Activated CD4-positive, alpha-beta T cell treated with anti-CD3 and anti-CD28 coated beads for 36 hours (primary cell): ENCODE measurements at regions not wholly inside any gene's neighbourhood (a gene's known extent, or its start where the extent isn't known, plus 50 kb on each side); places are given as distances from the start of the nearest gene placed in this dataset.
"Not testable (repeated sequence)": the region's sequence is repeated elsewhere in the genome, so short reads cannot be mapped to it uniquely, and the experiment has no call there.

Experiments
- ATAC-seq: fragments of 200-7000 bp; cut with Tn5 transposase; one replicate; pipeline ENCODE4 v1.10.0; 2021; ENCODE audit warnings: mild to moderate bottlenecking, moderate library complexity
- CTCF ChIA-PET: fragments of 350-600 bp; sonication (Branson Sonifier 250); formaldehyde crosslinking; loops from one replicate; lab custom pipeline; 2021; ENCODE audit warnings: antibody characterized with exemption; lab: Charles Lee
- POLR2A ChIA-PET: fragments of 350-600 bp; sonication (Branson Sonifier 250); formaldehyde crosslinking; loops from one replicate; lab custom pipeline; 2021; ENCODE audit warnings: antibody characterized with exemption, inconsistent platforms; lab: Charles Lee
- DNase-seq: peaks from one replicate; pipeline ENCODE4 v3.0.0-alpha.2; 2020
- H3K27ac Mint-ChIP-seq: one replicate; pipeline ENCODE4 v1.8.0; 2021; ENCODE audit warnings: mixed read lengths
- H3K27me3 Mint-ChIP-seq: one replicate; pipeline ENCODE4 v1.8.0; 2021; ENCODE audit warnings: mixed read lengths
- H3K36me3 Mint-ChIP-seq: one replicate; pipeline ENCODE4 v1.8.0; 2021; ENCODE audit warnings: low read depth, mixed read lengths
- H3K4me1 Mint-ChIP-seq: one replicate; pipeline ENCODE4 v1.8.0; 2021; ENCODE audit warnings: mixed read lengths
- H3K4me3 Mint-ChIP-seq: one replicate; pipeline ENCODE4 v1.8.0; 2021; ENCODE audit warnings: mild to moderate bottlenecking, moderate library complexity, mixed read lengths
- H3K9me3 Mint-ChIP-seq: one replicate; pipeline ENCODE4 v1.8.0; 2021; ENCODE audit warnings: low read depth, mixed read lengths
- intact Hi-C, 2 experiments: fragments of 100-400 bp; cut with DNase I in 1 of 2; cut with micrococcal nuclease in 1 of 2; formaldehyde crosslinking; loops; one replicate each; pipeline versions ENCODE4 v1.14.2 to v1.15.1; 2022 to 2024; cut with DNase I, micrococcal nuclease

GRCh38 chr12:76292891-76293290 is 55.3 kb downstream of the BBS10 start:
- peaks cover 11% of the 10 kb centered on the region for H3K9me3 Mint-ChIP-seq
- ATAC-seq, DNase-seq, H3K4me1 Mint-ChIP-seq, POLR2A ChIA-PET, intact Hi-C loops, CTCF ChIA-PET, H3K27ac Mint-ChIP-seq, H3K36me3 Mint-ChIP-seq, H3K4me3 Mint-ChIP-seq: not testable (repeated sequence)
- H3K27me3 Mint-ChIP-seq: peaks cover 20% of the 10 kb centered on the region

GRCh38 chr12:76292305-76292704 is 55.9 kb downstream of the BBS10 start:
- H3K36me3 Mint-ChIP-seq, H3K4me3 Mint-ChIP-seq, ATAC-seq, H3K27ac Mint-ChIP-seq, CTCF ChIA-PET, DNase-seq, H3K4me1 Mint-ChIP-seq, POLR2A ChIA-PET, intact Hi-C loops: not testable (repeated sequence)
- Mint-ChIP-seq H3K9me3 (peaks cover 11% of the 10 kb centered on the region), H3K27me3 (peaks cover 20% of the 10 kb centered on the region)

- intact Hi-C loops: no loop called here
- Mint-ChIP-seq H3K27me3 (peaks cover 23% of the 10 kb centered on the region), H3K4me3 (no peak overlapping the region), H3K9me3 (peaks cover 11% of the 10 kb centered on the region), H3K4me1 (no peaks in the 10 kb centered on the region), H3K36me3 (no peaks in the 10 kb centered on the region), H3K27ac (no peak overlapping the region)
- no peak for DNase-seq
- ChIA-PET POLR2A (no interaction called here), CTCF (no interaction called here)
- no peak for ATAC-seq
Measured at GRCh38 chr12:76290963-76291859, 57.0 kb downstream of the BBS10 start.

- DNase-seq: no peak
- no peak for ATAC-seq
- Mint-ChIP-seq H3K36me3 (no peaks in the 10 kb centered on the region), H3K9me3 (peaks cover 7% of the 10 kb centered on the region), H3K27ac (no peak overlapping the region), H3K4me3 (no peak overlapping the region), H3K27me3 (peaks cover 28% of the 10 kb centered on the region), H3K4me1 (no peaks in the 10 kb centered on the region)
- intact Hi-C loops: no loop called here
- POLR2A ChIA-PET: no interaction called here
- CTCF ChIA-PET: no interaction called here
Measured at GRCh38 chr12:76288218-76288617, 60.0 kb downstream of the BBS10 start.

GRCh38 chr12:76284816-76285750 is 63.1 kb downstream of the BBS10 start:
- ChIA-PET CTCF (interaction anchor here (0.7 kb wide), 1 partner anchor 84 kb away, joined by 7 read pairs; no protein-coding TSS in a partner anchor), POLR2A (no interaction called here)
- Mint-ChIP-seq H3K27me3 (peaks cover 21% of the 10 kb centered on the region), H3K4me3 (no peak overlapping the region), H3K4me1 (no peaks in the 10 kb centered on the region), H3K9me3 (no peaks in the 10 kb centered on the region), H3K27ac (no peak overlapping the region), H3K36me3 (no peaks in the 10 kb centered on the region)
- no peak for DNase-seq
- no peak for ATAC-seq
- intact Hi-C loops: no loop called here

GRCh38 chr12:76282744-76283143 is 65.5 kb downstream of the BBS10 start:
- ATAC-seq (no peak), DNase-seq (no peak)
- no peak overlapping the region for H3K4me3 Mint-ChIP-seq
- H3K9me3 Mint-ChIP-seq: no peaks in the 10 kb centered on the region
- peaks cover 31% of the 10 kb centered on the region for H3K27me3 Mint-ChIP-seq
- no peaks in the 10 kb centered on the region for H3K36me3 Mint-ChIP-seq
- no peaks in the 10 kb centered on the region for H3K4me1 Mint-ChIP-seq
- POLR2A ChIA-PET: no interaction called here
- intact Hi-C loops: no loop called here
- H3K27ac Mint-ChIP-seq: no peak overlapping the region
- CTCF ChIA-PET: no interaction called here

GRCh38 chr12:76277480-76277879 is 70.7 kb downstream of the BBS10 start:
- no peaks in the 10 kb centered on the region for H3K9me3 Mint-ChIP-seq
- ChIA-PET POLR2A (no interaction called here), CTCF (interaction anchor here (0.5 to 1.2 kb wide), 3 partner anchors 17 to 32 kb away, joined by 3 to 5 read pairs (median 3); no protein-coding TSS in a partner anchor)
- no peak overlapping the region for H3K27ac Mint-ChIP-seq
- intact Hi-C loops: no loop called here
- ATAC-seq (no peak), DNase-seq (no peak)
- H3K4me3 Mint-ChIP-seq: no peak overlapping the region
- no peaks in the 10 kb centered on the region for H3K36me3 Mint-ChIP-seq
- H3K4me1 Mint-ChIP-seq: peaks cover 14% of the 10 kb centered on the region
- H3K27me3 Mint-ChIP-seq: peaks cover 33% of the 10 kb centered on the region

GRCh38 chr12:76276499-76277151 is 71.6 kb downstream of the BBS10 start:
- Mint-ChIP-seq H3K4me3 (no peak overlapping the region), H3K9me3 (no peaks in the 10 kb centered on the region), H3K27me3 (peaks cover 29% of the 10 kb centered on the region), H3K27ac (no peak overlapping the region), H3K4me1 (peaks cover 14% of the 10 kb centered on the region), H3K36me3 (no peaks in the 10 kb centered on the region)
- intact Hi-C loops: no loop called here
- CTCF ChIA-PET: no interaction called here
- ATAC-seq (no peak), DNase-seq (no peak)
- POLR2A ChIA-PET: interaction anchor here (0.6 kb wide), 1 partner anchor 173 kb away, joined by 6 read pairs; no protein-coding TSS in a partner anchor

GRCh38 chr12:76275511-76276093 is 72.6 kb downstream of the BBS10 start:
- ChIA-PET CTCF (no interaction called here), POLR2A (interaction anchor here (0.6 to 1.0 kb wide), 2 partner anchors 73 to 117 kb away, joined by 3 read pairs; partner anchors contain the start of gene BBS10)
- Mint-ChIP-seq H3K4me1 (peaks cover 14% of the 10 kb centered on the region), H3K9me3 (no peaks in the 10 kb centered on the region), H3K4me3 (no peak overlapping the region), H3K27ac (peak overlapping the region; percentile 44), H3K27me3 (peaks cover 27% of the 10 kb centered on the region), H3K36me3 (no peaks in the 10 kb centered on the region)
- DNase-seq (no peak), ATAC-seq (no peak)
- intact Hi-C loops: loop anchor here (2.0 kb wide), 4 partner anchors 71 to 341 kb away; partner anchors contain the start of gene NAP1L1 (in 2 of the 2)

GRCh38 chr12:76274420-76275083 is 73.7 kb downstream of the BBS10 start:
- ChIA-PET CTCF (no interaction called here), POLR2A (interaction anchor here (0.6 to 1.0 kb wide), 2 partner anchors 74 to 116 kb away, joined by 3 read pairs; partner anchors contain the start of gene BBS10)
- DNase-seq (peak; percentile 61), ATAC-seq (peak; percentile 92)
- Mint-ChIP-seq H3K4me3 (no peak overlapping the region), H3K27me3 (peaks cover 26% of the 10 kb centered on the region), H3K36me3 (no peaks in the 10 kb centered on the region), H3K4me1 (peaks cover 14% of the 10 kb centered on the region), H3K27ac (peak overlapping the region; percentile 8), H3K9me3 (no peaks in the 10 kb centered on the region)
- intact Hi-C loops: loop anchor here (1.0 to 2.0 kb wide), 8 partner anchors 72 to 340 kb away; partner anchors contain the start of gene NAP1L1 (in 2 of the 2)
